Astrocyte (in vitro differentiated cells and primary cell): ENCODE measurements at regions not wholly inside any gene's neighbourhood (a gene's known extent, or its start where the extent isn't known, plus 50 kb on each side); places are given as distances from the start of the nearest gene placed in this dataset.

Source experiments
- DNase-seq: peaks from one replicate; pipeline ENCODE4 v3.0.0-alpha.2; 2010; ENCODE audit warnings: low read depth
- FAIRE-seq: peaks from 2 replicates; lab custom pipeline; 2011; peaks lifted over from hg19 to GRCh38; lab: Jason Lieb, UNC
- H2AFZ ChIP-seq: 2 replicates; pipeline ENCODE4 v1.6.0; 2012; ENCODE audit warnings: low read depth, low read length, inconsistent platforms
- H3K27ac ChIP-seq: 2 replicates; pipeline ENCODE4 v1.5.1; 2011; ENCODE audit warnings: low read depth, low read length, inconsistent platforms
- H3K27me3 ChIP-seq: 2 replicates; pipeline ENCODE4 v1.6.0; 2011; ENCODE audit warnings: low read length, inconsistent platforms; ENCODE audit not compliant: insufficient read depth
- H3K36me3 ChIP-seq: 2 replicates; pipeline ENCODE4 v1.5.1; 2011; ENCODE audit warnings: low read length, inconsistent platforms; ENCODE audit not compliant: insufficient read depth
- H3K4me1 ChIP-seq: 2 replicates; pipeline ENCODE4 v1.5.1; 2011; ENCODE audit warnings: low read length, inconsistent platforms; ENCODE audit not compliant: insufficient read depth
- H3K4me2 ChIP-seq: 2 replicates; pipeline ENCODE4 v1.6.0; 2012; ENCODE audit warnings: low read length, inconsistent platforms
- H3K4me3 ChIP-seq: 2 replicates; pipeline ENCODE4 v1.5.1; 2011; ENCODE audit warnings: low read depth, mild to moderate bottlenecking, low read length, inconsistent platforms; ENCODE audit not compliant: insufficient read depth
- H3K79me2 ChIP-seq: 2 replicates; pipeline ENCODE4 v1.6.0; 2012; ENCODE audit warnings: mild to moderate bottlenecking, low read length, inconsistent platforms; ENCODE audit not compliant: insufficient read depth
- H3K9ac ChIP-seq: 2 replicates; pipeline ENCODE4 v1.6.0; 2012; ENCODE audit warnings: mild to moderate bottlenecking, low read length, inconsistent platforms
- H3K9me3 ChIP-seq: 2 replicates; pipeline ENCODE4 v1.5.1; 2012; ENCODE audit warnings: low read depth, mild to moderate bottlenecking, low read length, inconsistent platforms; ENCODE audit not compliant: insufficient read depth
- H4K20me1 ChIP-seq: 2 replicates; pipeline ENCODE4 v1.6.0; 2012; ENCODE audit warnings: low read length, inconsistent platforms; ENCODE audit not compliant: insufficient read depth
- H3K27ac Mint-ChIP-seq: one replicate; pipeline ENCODE4 v1.8.0; 2021; ENCODE audit warnings: mild to moderate bottlenecking, mixed read lengths; ENCODE audit not compliant: unreplicated experiment
- H3K27me3 Mint-ChIP-seq: one replicate; pipeline ENCODE4 v1.8.0; 2021; ENCODE audit warnings: low read depth, mixed read lengths; ENCODE audit not compliant: unreplicated experiment
- H3K36me3 Mint-ChIP-seq: one replicate; pipeline ENCODE4 v1.8.0; 2021; ENCODE audit warnings: low read depth, mixed read lengths; ENCODE audit not compliant: unreplicated experiment
- H3K4me1 Mint-ChIP-seq: one replicate; pipeline ENCODE4 v1.8.0; 2021; ENCODE audit warnings: low read depth, mixed read lengths; ENCODE audit not compliant: unreplicated experiment
- H3K4me3 Mint-ChIP-seq: one replicate; pipeline ENCODE4 v1.8.0; 2021; ENCODE audit warnings: mild to moderate bottlenecking, moderate library complexity, mixed read lengths; ENCODE audit not compliant: unreplicated experiment
- H3K9me3 Mint-ChIP-seq: one replicate; pipeline ENCODE4 v1.8.0; 2021; ENCODE audit warnings: mild to moderate bottlenecking, mixed read lengths; ENCODE audit not compliant: unreplicated experiment
- EZH2 ChIP-seq: IDR thresholded peaks from 2 replicates; pipeline ENCODE4 v1.6.1; 2012; ENCODE audit warnings: mild to moderate bottlenecking, low read length, inconsistent platforms; ENCODE audit not compliant: insufficient read depth
- TF ChIP-seq, protein P1 (sequence below): IDR thresholded peaks from 2 replicates; pipeline ENCODE4 v1.5.1; 2011; ENCODE audit warnings: low read depth, mild to moderate bottlenecking, inconsistent platforms, low read length, moderate library complexity; ENCODE audit not compliant: insufficient read depth

DNA sequence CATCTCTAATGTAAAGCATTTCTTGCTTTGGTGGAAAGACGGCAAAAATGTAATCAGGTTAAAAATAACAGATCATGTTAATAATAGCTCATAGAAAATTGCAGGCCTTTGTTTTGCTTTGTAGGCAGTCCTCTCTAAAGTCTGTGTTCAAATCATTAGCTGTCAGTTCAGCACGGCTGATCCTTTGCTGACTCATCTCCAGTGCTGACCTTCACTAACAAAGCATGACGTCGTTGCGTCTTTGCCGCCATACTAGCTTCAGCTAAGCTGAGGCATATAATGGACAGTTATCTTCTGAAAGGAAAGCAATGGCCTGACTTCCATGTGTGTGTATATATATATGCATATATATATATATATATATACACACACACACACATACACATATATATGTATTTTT is 984.6 kb downstream of the CDY2B start:
- Mint-ChIP-seq H3K27me3 (no peaks in the 10 kb centered on the region), H3K36me3 (no peaks in the 10 kb centered on the region), H3K27ac (no peak overlapping the region), H3K4me1 (peaks cover 4% of the 10 kb centered on the region), H3K9me3 (no peaks in the 10 kb centered on the region), H3K4me3 (no peak overlapping the region)
- H3K4me3 ChIP-seq: no peak overlapping the region
- H2AFZ ChIP-seq: no peak overlapping the region
- no peak overlapping the region for H3K9ac ChIP-seq
- FAIRE-seq (no peak), DNase-seq (no peak)
- H3K4me2 ChIP-seq: no peak overlapping the region
- no peaks in the 10 kb centered on the region for H3K36me3 ChIP-seq
- no peaks in the 10 kb centered on the region for H3K4me1 ChIP-seq
- H3K27me3 ChIP-seq: no peaks in the 10 kb centered on the region
- no peak overlapping the region for H3K27ac ChIP-seq
- no peaks in the 10 kb centered on the region for H4K20me1 ChIP-seq
- H3K9me3 ChIP-seq: no peaks in the 10 kb centered on the region
- TF ChIP-seq EZH2: no peak
- TF ChIP-seq, protein P1, sequence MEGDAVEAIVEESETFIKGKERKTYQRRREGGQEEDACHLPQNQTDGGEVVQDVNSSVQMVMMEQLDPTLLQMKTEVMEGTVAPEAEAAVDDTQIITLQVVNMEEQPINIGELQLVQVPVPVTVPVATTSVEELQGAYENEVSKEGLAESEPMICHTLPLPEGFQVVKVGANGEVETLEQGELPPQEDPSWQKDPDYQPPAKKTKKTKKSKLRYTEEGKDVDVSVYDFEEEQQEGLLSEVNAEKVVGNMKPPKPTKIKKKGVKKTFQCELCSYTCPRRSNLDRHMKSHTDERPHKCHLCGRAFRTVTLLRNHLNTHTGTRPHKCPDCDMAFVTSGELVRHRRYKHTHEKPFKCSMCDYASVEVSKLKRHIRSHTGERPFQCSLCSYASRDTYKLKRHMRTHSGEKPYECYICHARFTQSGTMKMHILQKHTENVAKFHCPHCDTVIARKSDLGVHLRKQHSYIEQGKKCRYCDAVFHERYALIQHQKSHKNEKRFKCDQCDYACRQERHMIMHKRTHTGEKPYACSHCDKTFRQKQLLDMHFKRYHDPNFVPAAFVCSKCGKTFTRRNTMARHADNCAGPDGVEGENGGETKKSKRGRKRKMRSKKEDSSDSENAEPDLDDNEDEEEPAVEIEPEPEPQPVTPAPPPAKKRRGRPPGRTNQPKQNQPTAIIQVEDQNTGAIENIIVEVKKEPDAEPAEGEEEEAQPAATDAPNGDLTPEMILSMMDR: no peak
- H3K79me2 ChIP-seq: no peaks in the 10 kb centered on the region

DNA sequence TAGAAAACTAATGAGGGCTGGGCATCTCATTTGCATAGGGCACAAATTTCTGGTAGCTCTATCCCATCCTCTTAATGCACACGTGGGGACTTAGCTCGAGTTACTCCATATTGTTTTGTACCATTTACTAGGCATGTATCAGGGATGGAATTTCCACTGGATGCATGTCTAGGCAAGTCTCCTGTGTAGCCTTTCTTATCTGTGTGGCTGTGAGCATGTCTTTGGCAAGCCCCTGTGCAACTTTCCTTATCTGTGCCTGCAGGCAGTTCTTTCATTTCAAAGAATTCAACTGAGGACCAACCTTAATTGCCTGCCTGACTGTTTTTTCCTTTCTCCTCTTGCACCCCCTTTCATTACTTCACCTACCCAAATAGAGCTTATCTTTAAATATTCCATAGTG is 992.9 kb downstream of the CDY2B start:
- Mint-ChIP-seq H3K9me3 (no peaks in the 10 kb centered on the region), H3K27me3 (no peaks in the 10 kb centered on the region), H3K36me3 (no peaks in the 10 kb centered on the region), H3K4me1 (no peaks in the 10 kb centered on the region), H3K27ac (no peak overlapping the region), H3K4me3 (no peak overlapping the region)
- DNase-seq (no peak), FAIRE-seq (no peak)
- Histone ChIP-seq H3K9me3 (no peaks in the 10 kb centered on the region), H3K9ac (no peak overlapping the region), H3K36me3 (no peaks in the 10 kb centered on the region), H4K20me1 (no peaks in the 10 kb centered on the region), H3K79me2 (no peaks in the 10 kb centered on the region), H3K27me3 (no peaks in the 10 kb centered on the region), H3K4me2 (no peak overlapping the region), H3K4me3 (no peak overlapping the region), H3K27ac (no peak overlapping the region), H2AFZ (no peak overlapping the region), H3K4me1 (no peaks in the 10 kb centered on the region)
- TF ChIP-seq EZH2: no peak
- TF ChIP-seq, protein P1: no peak

DNA sequence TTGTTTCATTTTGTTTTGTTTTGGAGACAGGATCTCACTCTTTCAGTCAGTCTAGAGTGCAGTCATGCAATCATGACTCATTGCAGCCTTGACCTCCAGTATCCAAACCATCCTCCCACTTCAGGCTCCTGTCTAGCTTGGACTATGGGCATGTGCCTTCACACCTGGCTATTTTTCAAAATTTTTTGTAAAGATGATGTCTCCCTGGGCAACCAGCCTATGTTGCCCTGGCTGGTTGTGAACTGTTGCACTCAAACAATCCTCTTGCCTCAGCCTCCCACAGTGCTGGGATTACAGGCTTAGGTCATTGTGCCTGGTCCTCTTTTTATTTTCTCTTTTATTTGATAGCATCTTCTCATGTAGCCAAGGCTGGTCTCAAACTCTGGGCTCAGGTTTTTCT is 1019.3 kb downstream of the CDY2B start:
- Histone ChIP-seq H3K4me1 (no peaks in the 10 kb centered on the region), H3K9me3 (peaks cover 2% of the 10 kb centered on the region), H3K27ac (no peak overlapping the region), H3K36me3 (no peaks in the 10 kb centered on the region), H3K4me2 (no peak overlapping the region), H3K9ac (no peak overlapping the region), H3K79me2 (no peaks in the 10 kb centered on the region), H3K27me3 (no peaks in the 10 kb centered on the region), H4K20me1 (no peaks in the 10 kb centered on the region), H3K4me3 (no peak overlapping the region), H2AFZ (no peak overlapping the region)
- H3K4me1 Mint-ChIP-seq: no peaks in the 10 kb centered on the region
- H3K4me3 Mint-ChIP-seq: no peak overlapping the region
- H3K9me3 Mint-ChIP-seq: peaks cover 4% of the 10 kb centered on the region
- no peak for DNase-seq
- H3K27ac Mint-ChIP-seq: no peak overlapping the region
- no peak for FAIRE-seq
- peaks cover 2% of the 10 kb centered on the region for H3K27me3 Mint-ChIP-seq
- H3K36me3 Mint-ChIP-seq: no peaks in the 10 kb centered on the region
- TF ChIP-seq EZH2: no peak
- TF ChIP-seq, protein P1: no peak
